IMR-90 (cell line): ENCODE measurements at regions not wholly inside any gene's neighbourhood (a gene's known extent, or its start where the extent isn't known, plus 50 kb on each side); places are given as distances from the start of the nearest gene placed in this dataset.

Source experiments
- ATAC-seq: fragments of 200-7000 bp; cut with Tn5 transposase; 2 replicates; pipeline ENCODE4 v1.9.1; 2020; ENCODE audit warnings: low read depth, mild to moderate bottlenecking, moderate library complexity
- BruUV-seq: library from RNA; stranded (reverse); fragments of 400-500 nt; replicated peaks from 2 replicates; lab custom pipeline; 2021; lab: Mats Ljungman, UMichigan
- CTCF ChIA-PET: fragments of 300-600 bp; formaldehyde crosslinking; extraction: SDS; loops from one replicate; lab custom pipeline; 2021; ENCODE audit warnings: antibody characterized with exemption; lab: Yijun Ruan, JAX
- POLR2A ChIA-PET: fragments of 300-600 bp; sonication (Branson Sonifier 250); formaldehyde crosslinking; loops from one replicate; lab custom pipeline; 2022; ENCODE audit warnings: antibody characterized with exemption; ENCODE audit not compliant: unreplicated experiment; lab: Charles Lee
- DNase-seq: peaks from one replicate; pipeline ENCODE4 v3.0.0; 2013
- H2AFZ ChIP-seq: replicated peaks from 2 replicates; pipeline ENCODE3; 2013; ENCODE audit warnings: low read length, mild to moderate bottlenecking; ENCODE audit not compliant: poor library complexity
- H2AK5ac ChIP-seq: 2 replicates; pipeline ENCODE4 v1.6.1; 2013; ENCODE audit warnings: low read depth, low read length, inconsistent platforms
- H2AK9ac ChIP-seq: replicated peaks from 2 replicates; pipeline ENCODE3; 2013; ENCODE audit warnings: mild to moderate bottlenecking, low read depth, low read length, moderate library complexity; ENCODE audit not compliant: poor library complexity
- H2BK120ac ChIP-seq: 2 replicates; pipeline ENCODE4 v1.6.1; 2013; ENCODE audit warnings: low read depth, low read length, inconsistent platforms
- H2BK15ac ChIP-seq: 3 replicates; pipeline ENCODE4 v1.6.1; 2013; ENCODE audit warnings: low read depth, low read length, inconsistent platforms
- H2BK20ac ChIP-seq: 2 replicates; pipeline ENCODE4 v1.6.1; 2013; ENCODE audit warnings: low read depth, mild to moderate bottlenecking, inconsistent platforms, low read length, moderate library complexity
- H2BK5ac ChIP-seq: 2 replicates; pipeline ENCODE4 v1.6.1; 2013; ENCODE audit warnings: mild to moderate bottlenecking, low read depth, low read length, inconsistent platforms; ENCODE audit not compliant: poor library complexity, severe bottlenecking
- H3K14ac ChIP-seq: replicated peaks from 2 replicates; pipeline ENCODE4 v1.6.1; 2013; ENCODE audit warnings: low read depth, low read length, inconsistent platforms
- H3K18ac ChIP-seq: 2 replicates; pipeline ENCODE4 v1.6.1; 2013; ENCODE audit warnings: low read depth, low read length, control low read depth
- H3K23ac ChIP-seq: 2 replicates; pipeline ENCODE4 v1.6.1; 2013; ENCODE audit warnings: low read depth, low read length, inconsistent platforms
- H3K27ac ChIP-seq: 2 replicates; pipeline ENCODE4 v1.5.1; 2013; ENCODE audit warnings: mild to moderate bottlenecking, control low read depth, low read length; ENCODE audit not compliant: insufficient read depth
- H3K27me3 ChIP-seq: 2 replicates; pipeline ENCODE4 v1.6.1; 2013; ENCODE audit warnings: low read length; ENCODE audit not compliant: control insufficient read depth, insufficient read depth
- H3K36me3 ChIP-seq: 2 replicates; pipeline ENCODE4 v1.6.1; 2013; ENCODE audit warnings: low read length, mixed read lengths; ENCODE audit not compliant: control insufficient read depth, insufficient read depth
- H3K4ac ChIP-seq: 2 replicates; pipeline ENCODE4 v1.6.1; 2013; ENCODE audit warnings: low read depth, low read length, inconsistent platforms
- H3K4me1 ChIP-seq: 2 replicates; pipeline ENCODE4 v1.6.1; 2013; ENCODE audit warnings: low read length, mixed read lengths; ENCODE audit not compliant: control insufficient read depth, insufficient read depth
- H3K4me2 ChIP-seq: 2 replicates; pipeline ENCODE4 v1.6.1; 2013; ENCODE audit warnings: low read depth, mild to moderate bottlenecking, control low read depth, low read length, moderate library complexity
- H3K4me3 ChIP-seq: 2 replicates; pipeline ENCODE4 v1.5.1; 2013; ENCODE audit warnings: low read depth, mild to moderate bottlenecking, control low read depth, low read length, moderate library complexity; ENCODE audit not compliant: insufficient read depth
- H3K56ac ChIP-seq: 2 replicates; pipeline ENCODE4 v1.6.1; 2013; ENCODE audit warnings: low read length, inconsistent platforms; ENCODE audit not compliant: insufficient read depth; ENCODE audit errors: extremely low read depth
- H3K79me1 ChIP-seq, 2 experiments: 2 replicates each; pipeline ENCODE4 v1.6.1; 2013; ENCODE audit warnings: low read length in 2 of 2, inconsistent platforms in 1 of 2, low read depth in 1 of 2
- H3K9ac ChIP-seq: 2 replicates; pipeline ENCODE4 v1.6.1; 2013; ENCODE audit warnings: low read depth, low read length, control low read depth
- H3K9me1 ChIP-seq: 2 replicates; pipeline ENCODE4 v1.6.1; 2013; ENCODE audit warnings: low read length, inconsistent platforms; ENCODE audit not compliant: insufficient read depth
- H3K9me3 ChIP-seq: 2 replicates; pipeline ENCODE4 v1.6.1; 2013; ENCODE audit warnings: low read length; ENCODE audit not compliant: control insufficient read depth, insufficient read depth
- H4K20me1 ChIP-seq: 2 replicates; pipeline ENCODE4 v1.6.1; 2013; ENCODE audit warnings: low read length, inconsistent platforms; ENCODE audit not compliant: insufficient read depth
- H4K5ac ChIP-seq: 2 replicates; pipeline ENCODE4 v1.6.1; 2013; ENCODE audit warnings: mild to moderate bottlenecking, low read depth, low read length, control low read depth
- H4K8ac ChIP-seq, 2 experiments: 2 replicates each; pipeline ENCODE4 v1.6.1; 2013; ENCODE audit warnings: low read depth in 2 of 2, low read length in 2 of 2, control low read depth in 1 of 2, inconsistent platforms in 1 of 2
- H4K91ac ChIP-seq: 2 replicates; pipeline ENCODE4 v1.6.1; 2013; ENCODE audit warnings: low read depth, low read length, inconsistent platforms; ENCODE audit not compliant: insufficient read depth
- BHLHE40 ChIP-seq: fragments of 150-350 bp; IDR thresholded peaks from 2 replicates; pipeline ENCODE4 v1.6.1; 2016; ENCODE audit warnings: mild to moderate bottlenecking, low read depth, low read length
- CHD1 ChIP-seq: IDR thresholded peaks from 2 replicates; pipeline ENCODE4 v1.6.1; 2012; ENCODE audit warnings: low read depth, low read length, improper control_type of control experiment
- MAZ ChIP-seq: IDR thresholded peaks from 2 replicates; pipeline ENCODE4 v1.6.1; 2012; ENCODE audit warnings: low read depth, mild to moderate bottlenecking, low read length, improper control_type of control experiment, moderate library complexity, borderline replicate concordance
- MXI1 ChIP-seq: IDR thresholded peaks from 2 replicates; pipeline ENCODE4 v1.6.1; 2012; ENCODE audit warnings: low read depth, mild to moderate bottlenecking, low read length, moderate library complexity, borderline replicate concordance
- POLR2A ChIP-seq: IDR thresholded peaks from 2 replicates; pipeline ENCODE4 v1.6.1; 2012; ENCODE audit warnings: mild to moderate bottlenecking, low read depth, low read length
- RAD21 ChIP-seq: IDR thresholded peaks from 2 replicates; pipeline ENCODE4 v1.6.1; 2012; ENCODE audit warnings: low read length, improper control_type of control experiment
- WGBS, 2 experiments: methylation state at CpG; one replicate each; pipeline versions ENCODE4 v1.1.5 to v1.1.7; 2013; ENCODE audit warnings: missing lambda C conversion rate in 2 of 2; ENCODE audit not compliant: insufficient read length in 1 of 2; ENCODE audit errors: extremely low coverage in 2 of 2; 5-methylcytosine and 5-hydroxymethylcytosine counted together
- dilution Hi-C: fragments of 300-500 bp; cut with HindIII; formaldehyde crosslinking; loops from one replicate; pipeline ENCODE4 v1.14.3; 2018; ENCODE audit warnings: low sequenced_read_pairs; ENCODE audit not compliant: unreplicated experiment
- in situ Hi-C: fragments of 300-500 bp; cut with MboI; formaldehyde crosslinking; loops from 3 replicates; pipeline ENCODE4 v1.14.3; 2019; ENCODE audit warnings: low sequenced_read_pairs, inconsistent platforms, mixed read lengths
- intact Hi-C: fragments of 100-400 bp; cut with micrococcal nuclease; formaldehyde crosslinking; loops from 2 replicates; pipeline ENCODE4 v1.10.0; 2022
- TF ChIP-seq, protein P1 (sequence below): conservative IDR thresholded peaks from 2 replicates; pipeline ENCODE4 v1.5.1; 2012; ENCODE audit warnings: mild to moderate bottlenecking, low read depth, low read length, improper control_type of control experiment
- TF ChIP-seq, protein P2 (sequence below): fragments of 150-350 bp; IDR thresholded peaks from 2 replicates; pipeline ENCODE4 v1.6.1; 2017; ENCODE audit warnings: mild to moderate bottlenecking, antibody characterized with exemption, low read length, low read depth
- TF ChIP-seq, protein P3 (sequence below): fragments of 150-350 bp; IDR thresholded peaks from 2 replicates; pipeline ENCODE4 v1.6.1; 2016; ENCODE audit warnings: low read depth, mild to moderate bottlenecking, low read length, moderate library complexity, borderline replicate concordance

DNA sequence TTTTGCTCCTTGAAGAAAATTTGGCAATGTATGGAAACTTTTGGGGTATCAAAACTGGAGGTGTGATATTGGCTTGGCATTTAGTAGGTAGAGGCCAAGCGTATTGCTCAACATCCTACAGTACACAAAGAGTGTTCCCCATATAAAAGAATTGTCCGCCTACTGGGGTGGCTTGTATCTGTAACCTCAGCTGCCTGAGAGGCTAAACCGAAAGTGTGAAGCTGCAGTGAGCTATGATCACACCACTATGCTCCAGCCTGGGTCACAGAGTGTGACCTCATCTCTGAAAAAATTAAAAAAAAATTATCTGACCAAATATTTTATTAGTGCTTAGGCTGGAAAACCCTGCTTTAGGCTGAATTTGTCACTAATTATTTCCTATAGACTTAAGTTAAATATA lies 483.9 kb downstream of the PYDC2 start:
- Histone ChIP-seq H3K4me2 (no peak overlapping the region), H4K91ac (no peak overlapping the region), H4K5ac (no peak overlapping the region), H3K18ac (no peak overlapping the region), H3K9me1 (no peaks in the 10 kb centered on the region), H2BK15ac (no peak overlapping the region), H2AK9ac (no peak overlapping the region), H3K14ac (no peak overlapping the region), H3K27ac (no peak overlapping the region), H3K27me3 (no peaks in the 10 kb centered on the region), H3K79me1 (no peaks in the 10 kb centered on the region), H3K4me3 (no peak overlapping the region), H2BK120ac (no peak overlapping the region), H3K4me1 (no peaks in the 10 kb centered on the region), H3K9me3 (peaks cover 5% of the 10 kb centered on the region; the same call in 1 of the 2 replicates), H2BK5ac (no peak overlapping the region), H3K9ac (no peak overlapping the region), H3K23ac (no peak overlapping the region), H2AK5ac (no peak overlapping the region), H3K4ac (no peak overlapping the region), H4K8ac (no peak overlapping the region), H3K36me3 (no peaks in the 10 kb centered on the region), H2AFZ (no peak overlapping the region), H3K56ac (no peak overlapping the region), H2BK20ac (no peak overlapping the region), H4K20me1 (no peaks in the 10 kb centered on the region)
- in situ Hi-C loops (no loop called here), dilution Hi-C loops (no loop called here), intact Hi-C loops (no loop called here)
- ChIA-PET POLR2A (no interaction called here), CTCF (no interaction called here)
- WGBS, 2 experiments, result no CpG with 5 or more reads among the region's 3 CpGs
- no peak for TF ChIP-seq MAZ
- TF ChIP-seq, protein P1, sequence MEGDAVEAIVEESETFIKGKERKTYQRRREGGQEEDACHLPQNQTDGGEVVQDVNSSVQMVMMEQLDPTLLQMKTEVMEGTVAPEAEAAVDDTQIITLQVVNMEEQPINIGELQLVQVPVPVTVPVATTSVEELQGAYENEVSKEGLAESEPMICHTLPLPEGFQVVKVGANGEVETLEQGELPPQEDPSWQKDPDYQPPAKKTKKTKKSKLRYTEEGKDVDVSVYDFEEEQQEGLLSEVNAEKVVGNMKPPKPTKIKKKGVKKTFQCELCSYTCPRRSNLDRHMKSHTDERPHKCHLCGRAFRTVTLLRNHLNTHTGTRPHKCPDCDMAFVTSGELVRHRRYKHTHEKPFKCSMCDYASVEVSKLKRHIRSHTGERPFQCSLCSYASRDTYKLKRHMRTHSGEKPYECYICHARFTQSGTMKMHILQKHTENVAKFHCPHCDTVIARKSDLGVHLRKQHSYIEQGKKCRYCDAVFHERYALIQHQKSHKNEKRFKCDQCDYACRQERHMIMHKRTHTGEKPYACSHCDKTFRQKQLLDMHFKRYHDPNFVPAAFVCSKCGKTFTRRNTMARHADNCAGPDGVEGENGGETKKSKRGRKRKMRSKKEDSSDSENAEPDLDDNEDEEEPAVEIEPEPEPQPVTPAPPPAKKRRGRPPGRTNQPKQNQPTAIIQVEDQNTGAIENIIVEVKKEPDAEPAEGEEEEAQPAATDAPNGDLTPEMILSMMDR, result no peak
- no peak for TF ChIP-seq BHLHE40
- no peak for TF ChIP-seq RAD21
- TF ChIP-seq, protein P2, sequence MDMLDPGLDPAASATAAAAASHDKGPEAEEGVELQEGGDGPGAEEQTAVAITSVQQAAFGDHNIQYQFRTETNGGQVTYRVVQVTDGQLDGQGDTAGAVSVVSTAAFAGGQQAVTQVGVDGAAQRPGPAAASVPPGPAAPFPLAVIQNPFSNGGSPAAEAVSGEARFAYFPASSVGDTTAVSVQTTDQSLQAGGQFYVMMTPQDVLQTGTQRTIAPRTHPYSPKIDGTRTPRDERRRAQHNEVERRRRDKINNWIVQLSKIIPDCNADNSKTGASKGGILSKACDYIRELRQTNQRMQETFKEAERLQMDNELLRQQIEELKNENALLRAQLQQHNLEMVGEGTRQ, result no peak
- TF ChIP-seq MXI1, result no peak
- no peak for TF ChIP-seq CHD1
- TF ChIP-seq, protein P3, sequence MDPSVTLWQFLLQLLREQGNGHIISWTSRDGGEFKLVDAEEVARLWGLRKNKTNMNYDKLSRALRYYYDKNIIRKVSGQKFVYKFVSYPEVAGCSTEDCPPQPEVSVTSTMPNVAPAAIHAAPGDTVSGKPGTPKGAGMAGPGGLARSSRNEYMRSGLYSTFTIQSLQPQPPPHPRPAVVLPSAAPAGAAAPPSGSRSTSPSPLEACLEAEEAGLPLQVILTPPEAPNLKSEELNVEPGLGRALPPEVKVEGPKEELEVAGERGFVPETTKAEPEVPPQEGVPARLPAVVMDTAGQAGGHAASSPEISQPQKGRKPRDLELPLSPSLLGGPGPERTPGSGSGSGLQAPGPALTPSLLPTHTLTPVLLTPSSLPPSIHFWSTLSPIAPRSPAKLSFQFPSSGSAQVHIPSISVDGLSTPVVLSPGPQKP, result no peak
- TF ChIP-seq POLR2A, result no peak
- ATAC-seq (no peak), DNase-seq (no peak)
- no TSS peak for BruUV-seq
